Adipocyte (in vitro differentiated cells): ENCODE measurements at regions not wholly inside any gene's neighbourhood (a gene's known extent, or its start where the extent isn't known, plus 50 kb on each side); places are given as distances from the start of the nearest gene placed in this dataset.

ENCODE experiments used
- DNase-seq: peaks from one replicate; pipeline ENCODE4 v3.0.0-alpha.2; 2015; ENCODE audit warnings: low read depth
- H3K27me3 ChIP-seq: replicated peaks from 2 replicates; pipeline ENCODE4 v1.7.0; 2013; ENCODE audit warnings: mild to moderate bottlenecking, low read length, moderate library complexity; ENCODE audit not compliant: control insufficient read depth, insufficient read depth
- H3K36me3 ChIP-seq: 2 replicates; pipeline ENCODE4 v1.7.0; 2013; ENCODE audit warnings: low read length, mild to moderate bottlenecking, moderate library complexity; ENCODE audit not compliant: control insufficient read depth, insufficient read depth, severe bottlenecking
- H3K4me1 ChIP-seq: 2 replicates; pipeline ENCODE4 v1.7.0; 2013; ENCODE audit warnings: mild to moderate bottlenecking, low read length, moderate library complexity; ENCODE audit not compliant: control insufficient read depth, insufficient read depth
- H3K4me3 ChIP-seq: 2 replicates; pipeline ENCODE4 v1.7.0; 2013; ENCODE audit warnings: mild to moderate bottlenecking, low read length, moderate library complexity
- H3K9ac ChIP-seq: 2 replicates; pipeline ENCODE4 v1.7.0; 2013; ENCODE audit warnings: mild to moderate bottlenecking, low read length, moderate library complexity
- H3K9me3 ChIP-seq: 2 replicates; pipeline ENCODE4 v1.7.0; 2013; ENCODE audit warnings: mild to moderate bottlenecking, low read length, moderate library complexity; ENCODE audit not compliant: control insufficient read depth

GRCh38 chr22:48858121-48858520 is 969.6 kb downstream of the BRD1 start:
- no peak overlapping the region for H3K4me3 ChIP-seq
- no peaks in the 10 kb centered on the region for H3K36me3 ChIP-seq
- no peaks in the 10 kb centered on the region for H3K27me3 ChIP-seq
- H3K9me3 ChIP-seq, result no peaks in the 10 kb centered on the region
- H3K9ac ChIP-seq, result no peak overlapping the region
- no peak for DNase-seq
- no peaks in the 10 kb centered on the region for H3K4me1 ChIP-seq

GRCh38 chr22:48857202-48857805 is 970.4 kb downstream of the BRD1 start:
- no peak overlapping the region for H3K4me3 ChIP-seq
- H3K4me1 ChIP-seq, result no peaks in the 10 kb centered on the region
- no peaks in the 10 kb centered on the region for H3K27me3 ChIP-seq
- no peaks in the 10 kb centered on the region for H3K9me3 ChIP-seq
- H3K9ac ChIP-seq, result no peak overlapping the region
- no peak for DNase-seq
- H3K36me3 ChIP-seq, result no peaks in the 10 kb centered on the region

DNA sequence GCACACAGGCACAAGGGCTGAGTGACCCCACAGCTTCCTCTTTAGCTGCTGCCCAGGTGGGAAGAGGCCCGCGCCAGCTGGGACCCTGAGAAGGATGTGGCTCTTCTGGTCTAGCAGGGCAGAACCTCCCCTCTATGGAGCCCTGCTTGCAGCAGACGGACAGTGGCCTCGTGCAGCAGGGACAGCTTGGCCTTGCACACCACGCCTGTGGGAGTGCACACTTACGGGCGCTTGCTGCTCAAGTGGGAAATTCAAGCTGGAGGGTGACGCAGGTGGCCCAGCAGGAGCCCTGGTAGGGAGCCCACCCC is 971.4 kb downstream of the BRD1 start:
- Histone ChIP-seq H3K4me1 (no peaks in the 10 kb centered on the region), H3K4me3 (no peak overlapping the region), H3K27me3 (no peaks in the 10 kb centered on the region), H3K9me3 (no peaks in the 10 kb centered on the region), H3K9ac (no peak overlapping the region), H3K36me3 (no peaks in the 10 kb centered on the region)
- DNase-seq, result no peak

- Histone ChIP-seq H3K9ac (no peak overlapping the region), H3K27me3 (no peaks in the 10 kb centered on the region), H3K9me3 (no peaks in the 10 kb centered on the region), H3K4me3 (no peak overlapping the region), H3K4me1 (no peaks in the 10 kb centered on the region), H3K36me3 (no peaks in the 10 kb centered on the region)
- DNase-seq, result no peak
These were observed 971.9 kb downstream of the BRD1 start for GRCh38 chr22:48855593-48856307.

DNA sequence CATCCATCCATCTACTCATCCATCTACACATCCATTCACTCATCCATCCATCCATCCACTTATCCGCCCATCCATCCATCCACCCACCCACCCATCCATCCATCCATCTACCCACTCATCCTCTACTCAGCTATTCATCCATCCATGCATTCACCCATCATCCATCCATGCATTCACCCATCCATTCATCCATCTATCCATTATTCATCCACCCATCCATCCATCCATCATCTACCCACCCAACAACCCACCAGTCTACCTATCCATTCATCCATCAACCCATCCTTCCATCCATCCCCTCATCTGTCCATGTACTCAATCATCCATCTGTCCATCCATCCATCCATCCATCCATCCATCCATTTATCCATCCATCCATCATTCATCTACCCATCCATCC is 972.7 kb downstream of the BRD1 start:
- H3K36me3 ChIP-seq, result no peaks in the 10 kb centered on the region
- H3K4me3 ChIP-seq, result no peak overlapping the region
- no peaks in the 10 kb centered on the region for H3K9me3 ChIP-seq
- H3K9ac ChIP-seq, result no peak overlapping the region
- H3K4me1 ChIP-seq, result no peaks in the 10 kb centered on the region
- no peak for DNase-seq
- H3K27me3 ChIP-seq, result no peaks in the 10 kb centered on the region

DNA sequence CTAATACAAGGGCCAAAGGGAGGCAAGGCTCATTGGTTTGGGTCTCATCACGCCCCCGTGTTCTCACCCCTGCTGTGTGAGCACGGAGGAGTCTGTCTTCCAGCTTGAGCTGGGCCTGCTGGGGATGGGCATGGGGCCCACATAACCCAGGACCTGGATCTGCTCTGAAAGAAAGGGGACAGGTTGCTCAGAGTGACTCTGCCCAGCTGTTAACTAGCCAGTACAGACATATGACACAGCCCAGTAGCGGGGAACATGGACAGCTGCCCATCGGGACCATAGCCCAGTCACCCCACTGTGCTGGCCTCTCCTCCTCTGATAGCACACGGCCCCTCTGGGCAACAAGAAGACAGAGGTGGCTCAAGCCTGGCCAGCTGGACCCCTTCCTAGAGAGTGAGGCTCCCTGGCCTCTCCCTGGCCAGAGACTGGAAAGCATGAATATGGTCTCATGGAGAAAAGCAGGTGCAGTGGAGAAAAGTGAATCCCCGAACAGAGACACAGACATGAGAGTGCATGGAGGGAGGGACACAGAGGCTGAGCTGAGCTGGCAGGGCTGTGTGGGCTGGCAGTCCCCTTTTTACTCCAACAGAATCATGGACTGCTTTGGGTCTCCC is 973.9 kb downstream of the BRD1 start:
- H3K36me3 ChIP-seq, result no peaks in the 10 kb centered on the region
- H3K9ac ChIP-seq, result no peak overlapping the region
- H3K4me3 ChIP-seq, result no peak overlapping the region
- no peaks in the 10 kb centered on the region for H3K4me1 ChIP-seq
- no peaks in the 10 kb centered on the region for H3K9me3 ChIP-seq
- no peak for DNase-seq
- no peaks in the 10 kb centered on the region for H3K27me3 ChIP-seq

GRCh38 chr22:48851933-48852549 is 975.6 kb downstream of the BRD1 start:
- Histone ChIP-seq H3K4me3 (no peak overlapping the region), H3K9me3 (no peaks in the 10 kb centered on the region), H3K27me3 (no peaks in the 10 kb centered on the region), H3K4me1 (no peaks in the 10 kb centered on the region), H3K36me3 (no peaks in the 10 kb centered on the region), H3K9ac (no peak overlapping the region)
- no peak for DNase-seq

DNA sequence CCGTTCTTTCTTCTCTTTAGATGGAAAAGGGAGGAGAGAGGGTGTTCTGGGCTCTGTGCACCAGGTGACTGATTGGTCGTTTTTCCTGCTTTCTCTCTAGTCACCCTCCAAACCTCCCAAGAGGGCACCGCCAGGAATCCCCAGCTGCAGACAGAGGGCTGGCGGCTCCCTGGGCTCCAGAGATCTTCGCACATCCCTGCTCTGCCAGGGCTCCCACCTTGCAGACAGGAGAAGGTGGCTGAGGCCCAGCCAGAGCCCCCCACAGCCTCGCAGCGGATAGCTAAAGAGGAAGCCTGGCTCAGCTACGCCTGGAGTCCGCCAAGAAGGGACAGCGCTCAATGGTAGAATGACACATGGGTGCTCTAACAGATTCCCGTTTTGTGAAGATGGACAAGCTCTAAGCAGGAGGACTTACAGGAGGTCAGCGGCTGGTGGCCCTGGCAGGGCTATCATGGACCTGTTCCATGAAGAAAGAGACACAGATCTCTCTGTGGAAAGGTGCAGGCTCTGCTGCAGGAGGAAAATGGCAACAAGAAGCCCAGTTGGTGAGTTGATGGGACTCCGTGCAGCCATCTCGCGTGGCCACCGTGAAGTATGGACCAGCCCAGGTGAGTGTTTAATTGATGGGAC is 976.9 kb downstream of the BRD1 start:
- no peaks in the 10 kb centered on the region for H3K4me1 ChIP-seq
- DNase-seq, result no peak
- H3K27me3 ChIP-seq, result no peaks in the 10 kb centered on the region
- H3K36me3 ChIP-seq, result no peaks in the 10 kb centered on the region
- H3K9me3 ChIP-seq, result no peaks in the 10 kb centered on the region
- H3K9ac ChIP-seq, result no peak overlapping the region
- no peak overlapping the region for H3K4me3 ChIP-seq

DNA sequence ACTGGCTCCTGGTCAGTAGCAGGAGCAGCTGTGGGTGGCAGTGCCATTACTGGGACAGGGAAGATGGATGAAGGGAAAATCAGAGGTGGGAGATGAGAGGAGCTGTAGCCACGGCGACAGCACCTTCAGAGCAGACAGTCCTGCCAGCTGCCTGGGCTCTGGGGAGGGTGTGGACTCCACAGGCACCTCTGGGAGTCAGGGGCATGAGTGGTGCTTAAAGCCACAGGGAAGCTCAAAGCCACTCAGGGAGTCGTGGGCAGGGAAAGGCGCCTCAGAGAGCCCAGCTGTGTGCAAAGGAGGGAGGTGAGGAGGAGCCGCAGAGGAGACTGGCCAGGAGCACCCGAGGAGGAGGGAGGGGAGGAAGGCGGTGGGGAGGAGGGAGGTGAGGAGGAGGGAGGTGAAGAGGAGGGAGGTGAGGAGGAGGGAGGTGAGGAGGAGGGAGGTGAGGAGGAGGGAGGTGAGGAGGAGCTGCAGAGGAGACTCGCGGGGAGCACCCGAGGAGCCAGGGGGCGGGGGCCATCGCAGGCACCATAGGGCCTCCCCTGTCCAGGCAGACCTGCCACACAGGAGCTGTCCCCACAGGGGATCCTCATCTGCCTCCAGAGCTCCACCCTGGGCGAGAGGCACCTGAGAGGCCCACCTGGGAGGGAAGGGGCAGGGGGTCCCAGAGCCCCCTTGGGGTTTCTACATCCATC is 977.6 kb downstream of the BRD1 start:
- H3K4me3 ChIP-seq, result no peak overlapping the region
- H3K36me3 ChIP-seq, result no peaks in the 10 kb centered on the region
- no peak for DNase-seq

GRCh38 chr22:48849219-48849912 is 978.3 kb downstream of the BRD1 start:
- Histone ChIP-seq H3K4me1 (no peaks in the 10 kb centered on the region), H3K27me3 (no peaks in the 10 kb centered on the region), H3K36me3 (no peaks in the 10 kb centered on the region), H3K9me3 (no peaks in the 10 kb centered on the region), H3K9ac (no peak overlapping the region), H3K4me3 (no peak overlapping the region)
- no peak for DNase-seq

More for the DNA sequence above, 977.6 kb downstream of the BRD1 start:
- no peak overlapping the region for H3K9ac ChIP-seq
- no peaks in the 10 kb centered on the region for H3K9me3 ChIP-seq
- no peaks in the 10 kb centered on the region for H3K4me1 ChIP-seq
- no peaks in the 10 kb centered on the region for H3K27me3 ChIP-seq
